GM19328 (cell line): ENCODE measurements at regions not wholly inside any gene's neighbourhood (a gene's known extent, or its start where the extent isn't known, plus 50 kb on each side); places are given as distances from the start of the nearest gene placed in this dataset.
"Not testable (repeated sequence)": the region's sequence is repeated elsewhere in the genome, so short reads cannot be mapped to it uniquely, and the experiment has no call there.

ENCODE experiments used
- ATAC-seq: cut with Tn5 transposase; IDR thresholded peaks from one replicate; pipeline ENCODE4 v1.9.1; 2021; ENCODE audit warnings: mild to moderate bottlenecking, moderate library complexity; ENCODE audit not compliant: unreplicated experiment

GRCh38 chr17:34039759-34040555, 215.1 kb upstream of the CCL2 start:
- not testable (repeated sequence) for ATAC-seq

- ATAC-seq = no peak
These were observed 209.1 kb upstream of the CCL2 start for GRCh38 chr17:34045990-34046389.

- no peak for ATAC-seq
These were observed 204.0 kb upstream of the CCL2 start for GRCh38 chr17:34051046-34051445.

GRCh38 chr17:34054495-34054894, 200.6 kb upstream of the CCL2 start:
- ATAC-seq = no peak

GRCh38 chr17:34055606-34056005, 199.5 kb upstream of the CCL2 start:
- ATAC-seq = no peak

- no peak for ATAC-seq
These were observed 195.5 kb upstream of the CCL2 start for GRCh38 chr17:34059423-34060220.

- ATAC-seq = no peak
These were observed 188.6 kb upstream of the CCL2 start for GRCh38 chr17:34066528-34066927.

GRCh38 chr17:34067011-34067410, 188.1 kb upstream of the CCL2 start:
- no peak for ATAC-seq

GRCh38 chr17:34068571-34068970, 186.5 kb upstream of the CCL2 start:
- no peak for ATAC-seq

GRCh38 chr17:34070712-34071111, 184.4 kb upstream of the CCL2 start:
- ATAC-seq = no peak

GRCh38 chr17:34071886-34072420, 183.1 kb upstream of the CCL2 start:
- no peak for ATAC-seq

GRCh38 chr17:34075076-34075475, 180.0 kb upstream of the CCL2 start:
- no peak for ATAC-seq

GRCh38 chr17:34076743-34077631, 178.1 kb upstream of the CCL2 start:
- no peak for ATAC-seq

GRCh38 chr17:34081269-34081668, 173.8 kb upstream of the CCL2 start:
- ATAC-seq = no peak

GRCh38 chr17:34082404-34082803, 172.7 kb upstream of the CCL2 start:
- ATAC-seq = no peak

GRCh38 chr17:34089042-34089441, 166.0 kb upstream of the CCL2 start:
- ATAC-seq = not testable (repeated sequence)

GRCh38 chr17:34090593-34090992, 164.5 kb upstream of the CCL2 start:
- no peak for ATAC-seq

GRCh38 chr17:34091975-34092374, 163.1 kb upstream of the CCL2 start:
- no peak for ATAC-seq

GRCh38 chr17:34095106-34095505, 160.0 kb upstream of the CCL2 start:
- no peak for ATAC-seq

- no peak for ATAC-seq
These were observed 156.4 kb upstream of the CCL2 start for GRCh38 chr17:34098699-34099098.
